Fibroblast of lung (primary cell): ENCODE measurements at regions not wholly inside any gene's neighbourhood (a gene's known extent, or its start where the extent isn't known, plus 50 kb on each side); places are given as distances from the start of the nearest gene placed in this dataset.

Experiments used
- EZH2 ChIP-seq: IDR thresholded peaks from 2 replicates; pipeline ENCODE4 v1.5.1; 2012; ENCODE audit warnings: low read length, control low read depth, mild to moderate bottlenecking; ENCODE audit errors: missing control alignments
- TF ChIP-seq, protein P1 (sequence below), 2 donors: IDR thresholded peaks in 1 of 2; conservative IDR thresholded peaks in 1 of 2; 1 replicate in 1 of 2; 2 replicates in 1 of 2; pipeline ENCODE4 v1.5.1; 2011 to 2012; ENCODE audit warnings: low read length in 2 of 2, control low read depth in 1 of 2, inconsistent platforms in 1 of 2, low read depth in 1 of 2, mild to moderate bottlenecking in 1 of 2

DNA sequence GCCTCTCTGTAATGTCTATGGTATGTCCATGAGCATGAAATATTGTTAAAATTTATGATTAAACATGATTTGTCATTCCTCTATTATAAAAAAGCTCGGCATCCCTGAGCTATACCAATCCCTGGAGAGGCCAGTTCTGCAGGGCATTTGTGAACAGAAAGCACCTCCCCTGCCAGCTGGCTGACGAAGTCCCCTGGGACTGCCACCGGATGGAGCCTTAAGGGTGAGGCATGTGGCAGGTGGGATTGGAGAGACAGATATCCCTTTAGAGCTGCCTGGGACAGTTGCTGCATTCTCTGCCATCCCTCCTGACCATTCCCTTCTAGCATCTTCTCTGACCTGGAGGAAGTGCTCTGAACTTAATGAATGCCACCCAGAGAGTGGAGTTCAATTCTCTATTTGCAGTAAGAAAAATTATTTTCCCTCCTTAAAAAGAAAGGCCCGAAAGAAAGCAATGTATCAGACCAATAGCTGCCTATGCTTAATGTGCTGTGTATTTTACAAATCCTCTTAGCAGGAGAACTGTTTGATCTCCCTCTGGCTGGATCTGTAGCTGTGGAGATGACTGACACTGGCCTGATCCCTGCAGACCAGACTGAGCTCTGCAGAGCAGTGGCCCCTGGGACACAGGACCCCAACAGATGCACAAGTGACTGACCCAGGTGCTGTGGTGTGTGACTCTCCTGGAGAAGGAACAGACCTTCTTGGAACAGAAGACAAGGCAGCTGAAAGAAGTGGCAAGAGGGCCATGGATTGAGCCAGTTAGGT, 219.0 kb upstream of the NAV2 start:
- TF ChIP-seq, protein P1, sequence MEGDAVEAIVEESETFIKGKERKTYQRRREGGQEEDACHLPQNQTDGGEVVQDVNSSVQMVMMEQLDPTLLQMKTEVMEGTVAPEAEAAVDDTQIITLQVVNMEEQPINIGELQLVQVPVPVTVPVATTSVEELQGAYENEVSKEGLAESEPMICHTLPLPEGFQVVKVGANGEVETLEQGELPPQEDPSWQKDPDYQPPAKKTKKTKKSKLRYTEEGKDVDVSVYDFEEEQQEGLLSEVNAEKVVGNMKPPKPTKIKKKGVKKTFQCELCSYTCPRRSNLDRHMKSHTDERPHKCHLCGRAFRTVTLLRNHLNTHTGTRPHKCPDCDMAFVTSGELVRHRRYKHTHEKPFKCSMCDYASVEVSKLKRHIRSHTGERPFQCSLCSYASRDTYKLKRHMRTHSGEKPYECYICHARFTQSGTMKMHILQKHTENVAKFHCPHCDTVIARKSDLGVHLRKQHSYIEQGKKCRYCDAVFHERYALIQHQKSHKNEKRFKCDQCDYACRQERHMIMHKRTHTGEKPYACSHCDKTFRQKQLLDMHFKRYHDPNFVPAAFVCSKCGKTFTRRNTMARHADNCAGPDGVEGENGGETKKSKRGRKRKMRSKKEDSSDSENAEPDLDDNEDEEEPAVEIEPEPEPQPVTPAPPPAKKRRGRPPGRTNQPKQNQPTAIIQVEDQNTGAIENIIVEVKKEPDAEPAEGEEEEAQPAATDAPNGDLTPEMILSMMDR (conservative IDR thresholded peaks at IDR 0.05 in 1 of 2, IDR thresholded peaks at IDR 0.05 in 1 of 2; ENCODE audit: low read depth in 1 of 2, low read length in 2 of 2): no peak
- no peak for TF ChIP-seq EZH2
